ENCODE measurements at regions not wholly inside any gene's neighbourhood (a gene's known extent, or its start where the extent isn't known, plus 50 kb on each side); places are given as distances from the start of the nearest gene placed in this dataset.

DNA sequence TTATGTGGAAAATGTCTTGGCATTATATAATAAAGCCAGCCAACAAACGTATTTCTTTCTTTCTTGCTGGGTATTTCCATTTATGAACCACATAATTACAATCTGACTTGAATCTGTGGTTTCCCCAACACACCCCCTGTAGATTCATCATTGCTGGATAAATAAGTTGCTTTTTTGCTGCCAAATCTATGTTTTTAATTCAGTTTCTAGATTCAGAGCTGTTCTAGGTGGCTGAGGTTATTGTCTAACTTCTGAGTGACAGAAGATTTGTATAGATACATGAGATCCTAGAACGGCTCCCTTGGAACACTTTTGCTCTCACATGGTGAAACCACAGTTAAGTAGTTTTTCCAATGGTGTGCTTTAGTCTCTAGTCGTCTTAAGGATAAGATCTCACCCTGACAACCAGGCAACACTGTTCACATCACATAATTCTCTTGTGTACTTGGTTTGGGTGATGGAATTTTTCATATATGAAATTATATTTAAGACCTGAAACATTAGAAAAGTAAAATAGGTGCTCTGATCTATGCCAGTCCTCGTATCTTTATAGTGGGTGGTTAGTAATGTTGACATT is 239.1 kb downstream of the KLF12 start:
- no peak for DNase-seq (ENCODE audit: low spot score)

DNA sequence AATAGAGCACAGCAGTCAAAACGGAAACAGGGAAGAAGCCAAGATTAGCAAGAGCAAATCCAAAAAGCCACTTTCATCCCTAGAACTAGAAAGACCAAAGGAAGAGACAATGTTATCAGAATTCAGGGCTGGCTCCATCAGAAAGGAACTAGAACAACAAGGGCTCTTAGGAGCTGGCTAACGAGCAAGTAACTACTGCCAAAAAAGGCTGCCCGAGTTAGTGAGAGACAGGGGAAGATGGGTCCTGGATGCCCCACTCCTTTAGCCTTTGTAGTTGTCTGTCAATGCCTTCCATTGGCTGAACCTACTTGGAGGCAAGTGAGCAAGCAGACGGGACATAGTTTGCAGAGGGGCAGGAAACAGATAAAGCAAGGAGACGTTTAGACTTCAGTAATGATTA is 240.4 kb downstream of the KLF12 start:
- no peak for DNase-seq (ENCODE audit: low spot score)

DNA sequence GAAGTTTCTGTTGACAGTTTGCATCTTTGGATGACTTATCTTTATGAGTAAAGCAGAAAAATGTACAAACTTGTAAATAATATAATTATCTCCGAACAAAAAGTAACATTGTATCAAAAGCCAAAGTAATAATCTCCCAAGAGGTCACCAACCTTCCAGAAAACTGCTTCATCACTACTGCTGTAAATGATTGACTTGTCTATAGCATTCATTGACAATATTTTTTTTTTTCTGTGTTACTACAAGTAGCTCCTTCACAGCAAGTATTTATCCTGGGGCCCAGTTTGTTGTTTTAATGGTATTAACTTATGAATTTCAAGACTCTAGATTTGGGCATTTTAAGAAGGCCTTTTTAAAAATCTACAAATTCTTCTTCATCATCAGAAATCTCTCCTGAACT is 242.4 kb downstream of the KLF12 start:
- no peak for DNase-seq (ENCODE audit: low spot score)

DNA sequence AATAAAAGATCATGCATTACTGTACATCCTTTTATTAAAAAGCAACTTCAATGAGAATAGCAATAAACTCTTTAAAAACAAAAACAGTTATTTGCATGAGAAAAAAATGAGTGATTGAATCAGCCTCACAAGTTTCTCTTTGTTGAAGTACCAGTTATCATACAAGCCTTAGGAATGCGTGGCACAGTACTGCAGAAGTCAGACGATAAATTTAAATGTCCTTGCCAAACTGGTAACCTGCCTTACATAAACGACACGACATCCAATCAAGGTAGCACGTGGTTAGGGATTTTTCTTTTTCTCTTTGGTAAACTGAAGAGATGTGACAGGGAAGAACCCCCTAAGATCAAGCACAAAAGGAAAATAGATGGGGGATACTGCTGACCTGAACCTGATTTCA is 251.0 kb downstream of the KLF12 start:
- no peak for DNase-seq (ENCODE audit: low spot score)

- DNase-seq (ENCODE audit: low spot score): no peak
Observed at GRCh38 chr13:73880365-73880764, 253.8 kb downstream of the KLF12 start.

DNA sequence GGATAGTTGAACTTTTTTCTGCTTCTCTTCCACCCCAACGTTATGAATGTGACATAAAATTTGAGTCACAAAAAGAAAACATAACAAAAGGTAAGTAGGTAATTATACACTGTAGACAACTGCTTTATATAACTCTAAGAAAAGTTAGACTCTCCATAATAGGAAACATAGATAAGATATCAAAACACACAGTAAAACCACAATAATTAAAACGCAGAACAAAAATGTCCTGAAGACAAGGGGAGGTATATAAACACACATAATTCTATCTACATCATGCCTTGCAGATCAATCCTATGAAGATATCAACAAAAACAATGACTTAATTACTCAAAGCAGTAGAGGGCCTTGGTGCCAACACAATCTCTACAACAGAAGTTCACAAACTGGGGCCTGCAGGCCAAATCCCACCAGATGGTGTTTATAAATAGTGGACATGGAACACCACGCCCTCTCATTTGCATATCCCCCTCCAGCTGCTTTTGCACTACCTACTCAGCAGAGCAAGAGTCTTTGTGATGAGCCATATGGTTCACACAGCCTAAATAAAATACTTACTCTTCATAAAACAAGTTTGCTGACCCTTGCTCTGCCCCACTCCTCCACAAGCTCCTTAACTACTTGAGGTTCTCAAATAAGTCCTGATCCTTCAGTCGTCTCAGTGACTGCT is 254.7 kb downstream of the KLF12 start:
- no peak for DNase-seq (ENCODE audit: low spot score)

DNA sequence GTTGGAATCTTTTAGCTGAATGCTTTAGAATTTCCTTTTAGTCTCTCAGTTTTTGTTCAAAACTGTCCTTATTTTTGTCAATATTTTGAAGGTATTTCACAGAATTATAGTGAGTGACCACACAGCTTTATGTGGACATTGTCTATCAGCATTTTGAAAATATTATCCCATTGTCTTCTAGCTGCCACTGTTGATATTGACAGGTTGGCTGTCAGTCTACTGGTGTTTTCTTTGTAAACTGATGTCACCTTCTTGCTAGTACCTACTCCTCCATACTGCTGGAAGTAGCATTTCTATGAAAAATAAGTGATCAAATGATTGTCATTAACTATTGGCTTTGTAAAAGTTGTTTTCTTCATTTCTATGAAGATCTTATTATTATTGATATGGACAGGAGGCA is 256.8 kb downstream of the KLF12 start:
- no peak for DNase-seq (ENCODE audit: low spot score)

GRCh38 chr13:73876323-73876722 is 257.9 kb downstream of the KLF12 start:
- no peak for DNase-seq (ENCODE audit: low spot score)

DNA sequence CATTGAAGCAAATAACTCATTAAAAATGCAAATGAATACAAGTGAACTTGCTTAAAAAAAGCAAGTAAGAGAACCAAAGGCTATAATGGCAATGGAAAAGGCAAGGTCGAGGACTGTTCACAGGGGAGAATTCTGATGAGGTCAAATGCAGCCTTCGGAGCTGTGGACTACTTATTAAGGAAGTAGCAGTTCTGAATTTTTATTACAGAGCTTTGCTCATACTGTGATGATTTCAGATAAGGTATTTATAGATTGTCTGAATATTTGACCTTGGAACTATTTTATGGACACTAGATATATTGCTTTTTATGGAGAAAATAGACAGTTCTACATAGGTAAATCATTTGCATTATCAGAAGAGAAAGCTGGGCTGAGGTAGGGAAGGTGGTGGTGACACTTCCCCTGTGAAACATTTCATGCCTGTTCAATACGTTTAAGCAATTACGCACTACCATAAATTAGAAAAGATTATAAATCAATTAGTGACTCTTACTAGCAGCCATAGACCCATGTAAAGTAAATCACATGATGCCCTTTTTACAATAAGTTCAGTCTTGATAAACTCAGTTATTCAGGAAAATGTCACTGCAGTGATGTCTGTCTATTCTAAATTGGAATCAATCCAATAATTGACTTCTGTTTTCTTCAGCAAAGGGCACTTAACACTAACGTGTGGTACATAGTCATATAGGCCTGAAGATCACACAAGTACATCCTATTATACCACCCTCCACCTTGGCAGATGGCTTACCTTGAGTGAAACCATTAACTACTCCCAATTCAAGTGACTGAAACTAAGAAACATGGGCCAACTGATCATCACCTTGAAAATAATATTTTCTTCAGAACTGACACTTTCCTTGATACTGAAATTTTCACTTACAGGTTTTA is 260.0 kb downstream of the KLF12 start:
- no peak for DNase-seq (ENCODE audit: low spot score)

GRCh38 chr13:73872397-73872796 is 261.8 kb downstream of the KLF12 start:
- no peak for DNase-seq (ENCODE audit: low spot score)

GRCh38 chr13:73870970-73871935 is 263.0 kb downstream of the KLF12 start:
- no peak for DNase-seq (ENCODE audit: low spot score)

GRCh38 chr13:73870036-73870741 is 264.0 kb downstream of the KLF12 start:
- no peak for DNase-seq (ENCODE audit: low spot score)

DNA sequence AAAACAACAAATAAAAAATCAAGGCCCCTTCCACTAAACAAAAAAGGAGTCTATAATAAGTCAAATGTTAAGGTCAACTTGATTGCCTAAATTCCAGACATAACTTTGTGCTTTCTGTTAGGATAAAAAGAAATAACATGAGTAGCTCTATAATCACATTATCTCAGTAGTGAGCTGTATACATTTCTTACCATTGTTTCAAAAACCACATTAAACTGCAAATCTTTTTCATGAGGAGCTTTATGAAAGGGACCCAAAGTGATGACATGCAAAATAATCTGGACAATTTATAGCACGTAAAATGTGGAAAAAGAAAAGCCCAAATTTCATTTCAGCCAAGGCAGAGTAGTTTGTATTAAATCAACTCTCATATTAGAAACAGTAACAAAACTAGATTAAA is 269.2 kb downstream of the KLF12 start:
- no peak for DNase-seq (ENCODE audit: low spot score)

DNA sequence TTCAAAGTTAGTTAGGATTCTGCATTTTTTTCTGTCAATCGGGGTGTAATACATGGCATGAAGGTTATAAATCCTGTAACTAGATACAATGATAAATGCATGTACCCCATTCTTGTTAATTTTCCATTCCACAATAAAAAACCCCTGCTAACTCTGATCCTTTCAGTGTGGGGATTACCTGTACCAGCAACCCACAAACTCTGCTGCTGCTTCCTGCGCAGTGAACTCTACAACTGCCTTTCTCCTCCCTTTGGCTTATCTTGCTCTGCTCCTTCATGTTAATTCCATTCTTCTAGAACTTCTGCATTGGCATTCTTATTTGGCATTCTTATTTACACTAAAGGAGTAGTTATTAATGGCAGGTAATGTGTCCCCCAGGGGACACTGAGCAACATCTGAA is 273.1 kb downstream of the KLF12 start:
- no peak for DNase-seq (ENCODE audit: low spot score)

GRCh38 chr13:73860501-73860900 is 273.7 kb downstream of the KLF12 start:
- no peak for DNase-seq (ENCODE audit: low spot score)

- no peak for DNase-seq (ENCODE audit: low spot score)
Observed at GRCh38 chr13:73859841-73860240, 274.4 kb downstream of the KLF12 start.

DNA sequence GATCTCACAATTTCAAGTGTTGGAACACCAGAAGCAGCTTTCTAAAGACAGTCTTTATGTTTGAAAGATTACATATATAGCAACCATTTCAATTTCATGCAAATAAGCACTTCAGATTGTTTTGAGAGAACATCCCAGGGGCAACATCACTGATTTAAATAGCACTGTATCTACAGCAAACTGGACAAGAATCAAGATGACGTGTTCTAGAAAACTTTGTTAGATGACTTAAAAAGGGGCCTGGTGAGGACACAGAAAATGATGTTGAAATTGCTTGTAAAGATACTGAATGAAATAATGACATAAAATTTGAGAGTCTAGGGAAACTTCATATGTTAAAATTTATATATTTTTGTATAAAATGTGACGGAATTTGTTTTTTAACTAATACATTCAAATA is 277.1 kb downstream of the KLF12 start:
- DNase-seq (ENCODE audit: low spot score): no peak

- no peak for DNase-seq (ENCODE audit: low spot score)
Observed at GRCh38 chr13:73851104-73851503, 283.1 kb downstream of the KLF12 start.

GRCh38 chr13:73850104-73850873 is 283.9 kb downstream of the KLF12 start:
- no peak for DNase-seq (ENCODE audit: low spot score)

DNA sequence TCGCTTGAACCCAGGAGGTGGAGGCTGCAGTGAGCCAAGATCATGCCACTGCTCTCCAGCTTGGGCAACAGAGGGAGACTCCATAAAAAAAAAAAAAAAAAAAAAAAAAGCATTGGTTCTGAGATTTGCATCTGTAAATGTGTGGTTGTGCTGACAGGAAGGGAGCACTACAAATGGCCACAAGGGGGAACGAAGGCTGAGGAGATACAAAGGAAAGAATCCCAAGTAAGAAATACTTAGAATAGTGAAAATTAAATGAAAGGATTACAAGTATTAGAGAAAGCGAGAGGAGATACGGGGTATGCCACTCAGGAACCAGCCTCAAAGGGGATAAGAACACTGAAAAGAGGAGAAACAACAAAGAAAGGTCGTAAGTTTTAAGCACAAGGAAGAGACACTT is 284.9 kb downstream of the KLF12 start:
- DNase-seq (ENCODE audit: low spot score): no peak
